PFSK-1 (cell line): ENCODE measurements at regions not wholly inside any gene's neighbourhood (a gene's known extent, or its start where the extent isn't known, plus 50 kb on each side); places are given as distances from the start of the nearest gene placed in this dataset.

Experiments
- POLR2AphosphoS5 ChIP-seq: IDR thresholded peaks from 2 replicates; pipeline ENCODE4 v1.6.1; 2012; ENCODE audit warnings: low read depth, mild to moderate bottlenecking, control low read depth, low read length, moderate library complexity
- REST ChIP-seq, 2 experiments: IDR thresholded peaks; 2 replicates each; pipeline versions ENCODE4 v1.6.1 to v1.8.0; 2011 to 2012; ENCODE audit warnings: low read depth in 2 of 2, low read length in 2 of 2, control low read depth in 1 of 2, inconsistent platforms in 1 of 2, mild to moderate bottlenecking in 1 of 2, moderate library complexity in 1 of 2; ENCODE audit not compliant: insufficient read depth in 1 of 2
- SIN3A ChIP-seq: IDR thresholded peaks from 2 replicates; pipeline ENCODE4 v1.6.1; 2012; ENCODE audit warnings: mild to moderate bottlenecking, low read length, moderate library complexity, borderline replicate concordance; ENCODE audit not compliant: insufficient read depth
- TAF1 ChIP-seq: IDR thresholded peaks from 2 replicates; pipeline ENCODE4 v1.6.1; 2012; ENCODE audit warnings: low read length, control low read depth, borderline replicate concordance; ENCODE audit not compliant: insufficient read depth

- TF ChIP-seq POLR2AphosphoS5 (no peak), TAF1 (no peak), REST (IDR thresholded peaks at IDR 0.05; ENCODE audit: insufficient read depth in 1 of 2, low read depth in 2 of 2, low read length in 2 of 2) (no peak), SIN3A (no peak)
Measured at GRCh38 chr18:73785300-73785699, 362.3 kb downstream of the FBXO15 start.
